GM21619 (cell line): ENCODE measurements at regions not wholly inside any gene's neighbourhood (a gene's known extent, or its start where the extent isn't known, plus 50 kb on each side); places are given as distances from the start of the nearest gene placed in this dataset.
"Not testable (repeated sequence)": the region's sequence is repeated elsewhere in the genome, so short reads cannot be mapped to it uniquely, and the experiment has no call there.

Source experiments
- ATAC-seq: cut with Tn5 transposase; IDR thresholded peaks from one replicate; pipeline ENCODE4 v1.9.1; 2021; ENCODE audit not compliant: unreplicated experiment

- no peak for ATAC-seq
These were observed 71.9 kb downstream of the DYNAP start for GRCh38 chr18:54662986-54663385.

GRCh38 chr18:54669701-54670100 lies 78.7 kb downstream of the DYNAP start:
- not testable (repeated sequence) for ATAC-seq

DNA sequence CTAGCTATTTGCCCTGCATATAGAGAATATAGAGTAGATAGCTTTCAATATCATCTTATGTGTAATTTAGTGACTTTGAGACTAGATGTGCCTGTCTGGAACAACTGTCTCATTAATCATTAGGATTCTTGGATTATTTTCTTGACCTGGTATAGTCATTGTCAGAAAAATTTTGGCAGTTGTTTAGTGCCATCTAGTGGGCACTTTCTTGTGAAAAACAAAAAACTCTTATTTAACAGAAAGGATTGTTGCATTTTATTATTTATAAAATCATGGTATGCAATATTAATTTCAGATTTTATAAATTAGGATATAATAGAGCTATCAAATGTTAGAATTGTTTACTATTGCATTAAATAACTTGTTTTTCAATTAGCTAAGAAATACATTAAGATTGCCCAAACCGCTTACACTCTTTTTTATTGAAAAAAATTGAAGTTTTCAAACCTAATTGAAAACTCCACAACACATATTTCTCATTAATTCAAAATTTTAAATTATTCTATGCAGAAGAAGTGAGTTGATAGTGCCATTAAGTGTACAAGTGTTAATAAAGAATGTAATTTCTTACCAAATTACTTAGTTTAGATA lies 80.3 kb downstream of the DYNAP start:
- ATAC-seq = no peak

DNA sequence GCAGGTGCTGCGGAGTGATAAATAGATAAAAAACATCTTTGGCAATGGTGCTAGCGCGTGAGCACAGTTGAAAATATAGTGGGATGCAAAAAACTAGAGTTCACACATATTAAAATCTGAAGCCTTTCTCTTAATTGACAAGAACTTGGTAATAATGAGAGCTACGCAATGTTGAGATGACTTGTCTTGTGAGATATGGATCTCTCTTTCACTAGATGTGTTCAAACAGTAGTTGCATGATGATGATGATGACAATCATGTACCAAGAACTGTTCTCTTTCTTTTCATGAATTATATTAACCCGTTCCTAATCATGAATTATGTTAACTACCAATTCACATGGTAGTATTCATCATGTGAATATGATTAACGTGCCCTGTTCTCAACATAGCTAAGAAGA lies 81.1 kb downstream of the DYNAP start:
- no peak for ATAC-seq

GRCh38 chr18:54672846-54673475 lies 81.9 kb downstream of the DYNAP start:
- ATAC-seq = no peak

DNA sequence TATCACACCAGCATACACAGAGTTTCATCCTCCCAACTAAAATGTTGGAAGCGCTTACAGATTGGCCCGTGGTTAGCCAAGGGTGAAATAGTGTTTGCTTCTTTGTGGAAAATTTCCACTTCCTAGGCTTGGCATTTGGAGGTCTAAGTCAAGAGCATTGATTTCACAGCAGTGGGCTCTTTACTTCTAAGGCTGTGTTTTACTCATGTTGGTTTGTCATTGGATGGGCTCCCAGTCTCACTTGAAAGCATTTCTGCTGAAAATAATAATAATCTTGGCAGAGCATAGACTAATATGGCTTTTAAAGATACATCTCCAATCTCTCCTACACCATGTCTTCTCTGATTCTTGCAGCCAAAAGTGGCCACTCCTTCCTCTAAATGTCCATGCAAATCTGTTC lies 82.9 kb downstream of the DYNAP start:
- ATAC-seq = no peak

DNA sequence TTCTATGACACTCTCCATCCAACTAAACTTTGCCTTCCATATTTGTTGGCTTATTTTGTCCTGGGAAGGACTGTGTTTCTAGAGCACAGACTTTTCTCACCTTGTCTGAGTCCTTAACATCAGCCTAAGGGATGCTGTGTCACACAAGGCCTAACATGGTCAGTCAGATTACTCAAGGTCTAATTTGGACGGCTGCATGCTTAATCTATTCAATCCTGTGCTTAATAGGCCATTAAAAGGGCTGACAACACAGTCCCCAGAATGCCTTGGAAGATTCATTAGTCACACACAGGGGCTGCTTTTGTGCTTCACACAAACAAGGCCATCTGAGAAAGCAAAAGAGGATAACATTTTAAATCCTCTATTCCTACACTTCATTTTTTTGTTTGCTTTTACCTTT lies 84.0 kb downstream of the DYNAP start:
- no peak for ATAC-seq

DNA sequence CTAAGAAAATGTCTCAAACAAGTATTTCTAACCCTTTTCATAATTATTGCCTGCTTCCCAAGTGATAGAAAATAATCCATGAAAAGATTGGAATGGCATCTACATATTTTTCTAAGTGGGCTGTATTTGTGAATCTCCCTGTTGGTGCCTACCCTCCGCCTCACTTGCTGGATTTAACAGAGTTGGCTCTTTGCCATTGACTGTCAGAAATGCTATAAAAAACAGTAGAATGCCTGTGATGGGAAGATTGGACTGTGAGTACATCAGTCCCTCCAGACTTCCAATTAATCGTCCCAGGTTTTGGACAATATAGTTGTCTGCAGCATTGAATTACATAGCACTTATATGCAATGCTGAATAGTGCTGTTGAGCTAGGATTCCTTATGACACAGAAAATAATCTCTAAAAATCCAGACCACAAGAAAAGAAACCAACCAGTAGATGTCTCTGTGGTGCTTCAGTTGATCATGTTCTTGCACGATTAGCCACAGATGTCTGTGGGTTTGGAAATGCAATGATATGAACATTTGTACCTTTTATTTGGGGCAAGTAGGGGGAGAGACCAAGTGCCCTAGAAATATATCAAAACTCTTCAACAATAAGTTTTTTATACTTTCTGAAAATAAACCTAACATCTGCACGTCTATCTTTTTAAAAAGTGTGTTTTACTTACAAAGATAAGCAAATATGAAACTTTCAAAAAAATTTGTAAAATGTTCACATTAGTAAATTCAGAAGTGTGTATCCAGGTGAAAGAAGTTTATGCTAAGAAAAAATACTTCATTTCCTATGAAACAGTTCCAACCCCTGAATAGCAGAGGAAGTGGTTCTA lies 88.5 kb downstream of the DYNAP start:
- no peak for ATAC-seq

GRCh38 chr18:54684784-54685183 lies 93.7 kb downstream of the DYNAP start:
- ATAC-seq = no peak

- ATAC-seq = no peak
These were observed 98.3 kb downstream of the DYNAP start for GRCh38 chr18:54689319-54689718.

DNA sequence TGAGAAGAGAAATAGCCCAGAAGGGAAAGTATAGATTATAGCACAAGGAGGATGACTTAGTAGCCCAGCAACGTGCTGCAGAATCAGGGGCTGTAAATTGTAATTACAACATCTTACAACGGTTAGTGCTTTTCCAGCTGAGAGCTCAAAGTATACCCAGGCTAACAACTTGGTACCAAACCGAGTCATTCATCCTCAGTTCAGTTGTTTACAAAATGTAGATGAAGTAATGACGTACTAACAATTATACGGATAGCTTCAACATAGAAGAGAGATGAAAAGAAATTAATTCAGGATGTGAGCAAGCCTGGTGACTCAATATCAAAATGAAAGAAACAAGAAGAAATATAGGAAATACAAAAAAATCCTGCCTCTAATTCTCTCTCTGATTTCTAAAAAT lies 99.2 kb downstream of the DYNAP start:
- ATAC-seq = no peak

GRCh38 chr18:54692463-54692862 lies 101.4 kb downstream of the DYNAP start:
- no peak for ATAC-seq

DNA sequence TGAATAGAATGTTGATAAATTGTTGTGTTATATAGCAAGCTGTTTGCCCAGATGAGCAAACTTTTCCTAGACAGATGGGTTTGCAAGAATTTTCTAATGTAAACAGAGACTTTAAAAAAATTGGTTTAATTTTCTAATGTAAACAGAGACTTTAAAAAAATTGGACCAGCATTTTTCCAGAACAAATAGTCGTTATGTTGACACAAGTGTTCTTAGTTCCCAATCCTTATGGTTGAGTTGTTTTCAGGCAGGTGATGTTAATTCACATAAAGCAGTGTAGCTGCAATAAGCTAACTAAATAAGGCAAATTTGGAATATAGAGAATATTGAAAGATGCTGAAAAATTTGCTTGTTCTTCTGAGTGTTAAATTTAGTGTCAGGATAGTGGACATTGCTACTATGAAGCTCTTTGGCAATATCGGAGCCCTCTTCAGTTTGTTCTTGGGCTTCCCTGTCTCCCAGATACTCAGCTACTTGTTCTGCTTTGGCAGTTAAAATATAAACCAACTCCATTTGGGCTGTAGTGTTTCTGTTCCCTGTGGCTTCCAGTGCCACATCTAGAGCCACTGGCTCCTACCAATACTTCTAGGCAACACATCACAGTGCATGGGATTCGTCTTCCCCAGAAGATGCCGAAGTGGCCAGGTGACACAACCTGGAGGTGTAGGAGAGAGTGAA lies 105.7 kb downstream of the DYNAP start:
- no peak for ATAC-seq

DNA sequence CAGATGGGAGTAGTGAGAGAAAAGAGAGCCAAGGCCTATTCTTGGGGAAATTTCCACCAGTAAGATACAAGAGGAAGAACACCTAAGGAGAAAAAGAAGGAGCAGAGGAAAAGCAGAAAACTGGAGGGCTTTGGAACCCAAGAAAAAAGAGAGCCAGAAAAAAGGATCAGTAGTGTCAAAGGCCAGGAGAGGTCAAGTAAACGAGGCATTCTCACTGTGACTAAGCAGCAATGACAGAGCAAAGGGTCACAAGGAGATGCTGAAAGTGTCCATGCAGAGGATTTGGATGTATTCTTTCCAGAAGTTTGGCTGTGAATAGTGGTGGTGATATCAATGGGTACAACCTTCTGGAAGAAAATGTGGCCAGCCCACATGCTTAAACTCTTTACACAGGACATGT lies 109.5 kb downstream of the DYNAP start:
- no peak for ATAC-seq

DNA sequence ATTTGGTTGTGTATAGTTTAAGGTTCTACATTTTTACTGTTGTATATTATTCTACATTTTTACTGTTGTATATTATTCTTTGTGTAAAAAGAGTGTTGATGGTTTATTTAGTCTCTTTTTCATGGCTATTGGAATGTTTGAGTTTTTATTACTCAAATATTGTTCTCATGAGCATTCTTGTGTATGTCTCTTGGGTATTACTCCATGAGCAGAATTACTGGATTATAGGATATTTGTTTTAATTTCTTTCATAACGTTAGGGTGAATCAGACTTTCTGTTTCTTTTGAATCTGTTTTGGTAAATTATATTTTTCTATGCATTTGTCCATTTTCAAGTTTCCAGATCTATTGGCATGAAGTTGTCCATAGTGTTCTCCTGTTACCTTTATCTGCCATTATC lies 111.6 kb downstream of the DYNAP start:
- no peak for ATAC-seq

GRCh38 chr18:54710074-54710899 lies 118.0 kb upstream of the RAB27B start:
- ATAC-seq = no peak

- no peak for ATAC-seq
These were observed 117.4 kb upstream of the RAB27B start for GRCh38 chr18:54710900-54711281.

DNA sequence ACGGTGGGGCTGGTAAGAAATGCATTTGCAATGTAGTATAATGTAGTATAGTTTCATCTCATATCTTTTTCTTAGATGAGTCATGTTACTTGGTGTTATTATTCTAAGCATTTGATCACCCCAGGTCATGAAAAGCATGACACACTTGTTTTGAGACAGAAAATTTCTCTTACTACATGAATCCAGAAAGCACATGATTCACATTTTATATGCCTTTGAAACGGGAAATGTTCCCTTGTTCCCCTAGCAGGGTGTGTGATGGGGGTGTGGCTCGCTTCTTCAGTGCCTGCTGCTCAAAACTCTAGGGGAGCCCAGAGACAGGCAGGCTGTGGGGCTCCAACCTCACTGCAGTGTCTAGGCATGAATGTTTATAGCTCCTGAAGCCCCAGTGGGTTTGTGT lies 116.0 kb upstream of the RAB27B start:
- ATAC-seq = no peak

GRCh38 chr18:54712758-54713157 lies 115.5 kb upstream of the RAB27B start:
- ATAC-seq = no peak

DNA sequence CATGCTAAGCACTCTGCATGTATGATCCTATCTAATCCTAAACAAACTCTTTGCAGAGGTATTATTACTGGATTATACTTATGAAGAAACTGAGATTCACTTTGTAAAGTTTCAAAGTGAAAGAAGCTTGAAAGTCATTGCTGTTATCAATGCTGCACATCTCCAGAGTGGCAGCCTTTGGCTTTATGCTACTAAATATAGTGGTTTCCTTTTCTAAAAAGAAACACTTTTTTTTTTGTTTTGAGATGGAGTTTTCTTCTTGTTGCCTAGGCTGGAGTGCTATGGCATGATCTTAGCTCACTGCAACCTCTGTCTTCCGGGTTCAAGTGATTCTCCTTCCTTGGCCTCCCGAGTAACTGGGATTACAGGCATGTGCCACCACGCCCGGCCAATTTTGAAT lies 114.9 kb upstream of the RAB27B start:
- no peak for ATAC-seq

GRCh38 chr18:54714851-54715250 lies 113.4 kb upstream of the RAB27B start:
- no peak for ATAC-seq
